Colonic mucosa (tissue), 4 donors: ENCODE measurements at regions not wholly inside any gene's neighbourhood (a gene's known extent, or its start where the extent isn't known, plus 50 kb on each side); places are given as distances from the start of the nearest gene placed in this dataset.

Experiments
- DNase-seq: peaks from one replicate; pipeline ENCODE4 v3.0.0-alpha.2; 2020
- H3K27ac ChIP-seq: fragments of 200-600 bp; one replicate; pipeline ENCODE4 v1.8.0; 2021
- H3K27me3 ChIP-seq: fragments of 200-600 bp; one replicate; pipeline ENCODE4 v1.8.0; 2021
- H3K36me3 ChIP-seq: fragments of 200-600 bp; one replicate; pipeline ENCODE4 v1.8.0; 2021
- H3K4me1 ChIP-seq: fragments of 200-600 bp; one replicate; pipeline ENCODE4 v1.8.0; 2021; ENCODE audit warnings: mild to moderate bottlenecking
- H3K4me3 ChIP-seq: fragments of 200-600 bp; one replicate; pipeline ENCODE4 v1.8.0; 2021
- H3K9ac ChIP-seq, 2 donors: one replicate each; pipeline ENCODE4 v1.7.0; 2013; ENCODE audit warnings: control low read depth in 2 of 2, low read depth in 2 of 2, low read length in 2 of 2
- H3K9me3 ChIP-seq: fragments of 200-600 bp; one replicate; pipeline ENCODE4 v1.8.0; 2021
- CTCF ChIP-seq: fragments of 200-600 bp; IDR thresholded peaks from one replicate; pipeline ENCODE4 v1.8.0; 2022; ENCODE audit warnings: antibody characterized with exemption, mild to moderate bottlenecking
- intact Hi-C: fragments of 100-400 bp; cut with DNase I; formaldehyde crosslinking; loops from one replicate; pipeline ENCODE4 v1.14.1; 2022
- donor health status: healthy.
- donor health status: DM: no; HTN: no; CAD: no.
- donor health status: DM: no; HTN: no; CAD: no.

GRCh38 chrX:39502486-39502885, 595.3 kb downstream of the BCOR start:
- no peaks in the 10 kb centered on the region for H3K9me3 ChIP-seq
- no peaks in the 10 kb centered on the region for H3K4me1 ChIP-seq
- H3K9ac ChIP-seq: no peak overlapping the region
- no peak for TF ChIP-seq CTCF
- DNase-seq: no peak
- intact Hi-C loops: no loop called here
- no peaks in the 10 kb centered on the region for H3K27me3 ChIP-seq
- no peak overlapping the region for H3K4me3 ChIP-seq
- H3K27ac ChIP-seq: no peak overlapping the region
- no peaks in the 10 kb centered on the region for H3K36me3 ChIP-seq

GRCh38 chrX:39504227-39504626, 593.5 kb downstream of the BCOR start:
- H3K9ac ChIP-seq: no peak overlapping the region
- H3K4me1 ChIP-seq: no peaks in the 10 kb centered on the region
- H3K36me3 ChIP-seq: no peaks in the 10 kb centered on the region
- no peaks in the 10 kb centered on the region for H3K27me3 ChIP-seq
- no peaks in the 10 kb centered on the region for H3K9me3 ChIP-seq
- no peak for TF ChIP-seq CTCF
- H3K27ac ChIP-seq: no peak overlapping the region
- no peak for DNase-seq
- intact Hi-C loops: no loop called here
- no peak overlapping the region for H3K4me3 ChIP-seq

GRCh38 chrX:39504850-39505259, 592.9 kb downstream of the BCOR start:
- Histone ChIP-seq H3K27ac (no peak overlapping the region), H3K9ac (no peak overlapping the region), H3K27me3 (no peaks in the 10 kb centered on the region), H3K36me3 (no peaks in the 10 kb centered on the region), H3K4me1 (no peaks in the 10 kb centered on the region), H3K4me3 (no peak overlapping the region), H3K9me3 (no peaks in the 10 kb centered on the region)
- DNase-seq: no peak
- TF ChIP-seq CTCF: no peak
- intact Hi-C loops: no loop called here

GRCh38 chrX:39506131-39506530, 591.6 kb downstream of the BCOR start:
- Histone ChIP-seq H3K4me3 (no peak overlapping the region), H3K27ac (no peak overlapping the region), H3K27me3 (no peaks in the 10 kb centered on the region), H3K9me3 (no peaks in the 10 kb centered on the region), H3K4me1 (no peaks in the 10 kb centered on the region), H3K36me3 (no peaks in the 10 kb centered on the region), H3K9ac (no peak overlapping the region)
- intact Hi-C loops: no loop called here
- TF ChIP-seq CTCF: no peak
- DNase-seq: no peak

GRCh38 chrX:39507034-39507433, 590.7 kb downstream of the BCOR start:
- DNase-seq: no peak
- no peaks in the 10 kb centered on the region for H3K4me1 ChIP-seq

More at GRCh38 chrX:39507034-39507433, 590.7 kb downstream of the BCOR start:
- Histone ChIP-seq H3K9ac (no peak overlapping the region), H3K4me3 (no peak overlapping the region), H3K9me3 (no peaks in the 10 kb centered on the region), H3K27ac (no peak overlapping the region), H3K36me3 (no peaks in the 10 kb centered on the region), H3K27me3 (no peaks in the 10 kb centered on the region)
- no peak for TF ChIP-seq CTCF
- intact Hi-C loops: no loop called here
